ENCODE measurements at regions not wholly inside any gene's neighbourhood (a gene's known extent, or its start where the extent isn't known, plus 50 kb on each side); places are given as distances from the start of the nearest gene placed in this dataset.
"Not testable (repeated sequence)": the region's sequence is repeated elsewhere in the genome, so short reads cannot be mapped to it uniquely, and the experiment has no call there.

GRCh38 chr18:78273876-78274275, 705.7 kb upstream of the SALL3 start:
- no peak for DNase-seq (ENCODE audit: low read depth, low spot score)
- no peak overlapping the region for H3K4me3 ChIP-seq (ENCODE audit: insufficient read length, low read depth)
- no peaks in the 10 kb centered on the region for H3K36me3 ChIP-seq (ENCODE audit: insufficient read depth, insufficient read length, low read length)
- H3K9me3 ChIP-seq (ENCODE audit: insufficient read depth, low read length): peaks cover 11% of the 10 kb centered on the region; the same call in 1 of the 2 replicates
- no peak for TF ChIP-seq ZNF274 (IDR thresholded peaks at IDR 0.05; ENCODE audit: low read depth, low read length)
- TF ChIP-seq YY1 (IDR thresholded peaks at IDR 0.05; ENCODE audit: insufficient read depth, insufficient read length): no peak
- no peak for TF ChIP-seq SUZ12 (IDR thresholded peaks at IDR 0.05; ENCODE audit: extremely low read depth, insufficient read depth, insufficient read length)
- H3K4me1 ChIP-seq (ENCODE audit: insufficient read depth, insufficient read length): no peaks in the 10 kb centered on the region
- H3K9ac ChIP-seq (ENCODE audit: insufficient read length, low read depth): no peak overlapping the region
- no peaks in the 10 kb centered on the region for H3K27me3 ChIP-seq (ENCODE audit: insufficient read depth, insufficient read length)

- DNase-seq (ENCODE audit: low read depth, low spot score); H3K9me3 ChIP-seq (ENCODE audit: insufficient read depth, low read length); H3K4me1 ChIP-seq (ENCODE audit: insufficient read depth, insufficient read length); H3K36me3 ChIP-seq (ENCODE audit: insufficient read depth, insufficient read length, low read length); H3K27me3 ChIP-seq (ENCODE audit: insufficient read depth, insufficient read length); H3K4me3 ChIP-seq (ENCODE audit: insufficient read length, low read depth); H3K9ac ChIP-seq (ENCODE audit: insufficient read length, low read depth): not testable (repeated sequence)
These were observed 696.2 kb upstream of the SALL3 start for GRCh38 chr18:78283425-78283824.

GRCh38 chr18:78292618-78293380, 686.8 kb upstream of the SALL3 start:
- Histone ChIP-seq H3K27me3 (ENCODE audit: insufficient read depth, insufficient read length) (no peaks in the 10 kb centered on the region), H3K9me3 (ENCODE audit: insufficient read depth, low read length) (no peaks in the 10 kb centered on the region), H3K9ac (ENCODE audit: insufficient read length, low read depth) (no peak overlapping the region), H3K4me3 (ENCODE audit: insufficient read length, low read depth) (no peak overlapping the region), H3K4me1 (ENCODE audit: insufficient read depth, insufficient read length) (peaks cover 5% of the 10 kb centered on the region), H3K36me3 (ENCODE audit: insufficient read depth, insufficient read length, low read length) (no peaks in the 10 kb centered on the region)
- no peak for DNase-seq (ENCODE audit: low read depth, low spot score)
- TF ChIP-seq YY1 (IDR thresholded peaks at IDR 0.05; ENCODE audit: insufficient read depth, insufficient read length): no peak
- TF ChIP-seq ZNF274 (IDR thresholded peaks at IDR 0.05; ENCODE audit: low read depth, low read length): no peak
- TF ChIP-seq SUZ12 (IDR thresholded peaks at IDR 0.05; ENCODE audit: extremely low read depth, insufficient read depth, insufficient read length): no peak

GRCh38 chr18:78293540-78293939, 686.1 kb upstream of the SALL3 start:
- Histone ChIP-seq H3K9me3 (ENCODE audit: insufficient read depth, low read length) (no peaks in the 10 kb centered on the region), H3K36me3 (ENCODE audit: insufficient read depth, insufficient read length, low read length) (no peaks in the 10 kb centered on the region), H3K4me1 (ENCODE audit: insufficient read depth, insufficient read length) (peaks cover 5% of the 10 kb centered on the region), H3K27me3 (ENCODE audit: insufficient read depth, insufficient read length) (no peaks in the 10 kb centered on the region), H3K4me3 (ENCODE audit: insufficient read length, low read depth) (no peak overlapping the region), H3K9ac (ENCODE audit: insufficient read length, low read depth) (no peak overlapping the region)
- no peak for TF ChIP-seq SUZ12 (IDR thresholded peaks at IDR 0.05; ENCODE audit: extremely low read depth, insufficient read depth, insufficient read length)
- no peak for TF ChIP-seq ZNF274 (IDR thresholded peaks at IDR 0.05; ENCODE audit: low read depth, low read length)
- no peak for TF ChIP-seq YY1 (IDR thresholded peaks at IDR 0.05; ENCODE audit: insufficient read depth, insufficient read length)
- DNase-seq (ENCODE audit: low read depth, low spot score): no peak

GRCh38 chr18:78293940-78294541, 685.6 kb upstream of the SALL3 start:
- no peaks in the 10 kb centered on the region for H3K36me3 ChIP-seq (ENCODE audit: insufficient read depth, insufficient read length, low read length)
- TF ChIP-seq YY1 (IDR thresholded peaks at IDR 0.05; ENCODE audit: insufficient read depth, insufficient read length) (no peak), ZNF274 (IDR thresholded peaks at IDR 0.05; ENCODE audit: low read depth, low read length) (no peak), SUZ12 (IDR thresholded peaks at IDR 0.05; ENCODE audit: extremely low read depth, insufficient read depth, insufficient read length) (no peak)
- H3K9ac ChIP-seq (ENCODE audit: insufficient read length, low read depth): no peak overlapping the region
- peaks cover 5% of the 10 kb centered on the region for H3K4me1 ChIP-seq (ENCODE audit: insufficient read depth, insufficient read length)
- no peak for DNase-seq (ENCODE audit: low read depth, low spot score)
- H3K4me3 ChIP-seq (ENCODE audit: insufficient read length, low read depth): no peak overlapping the region
- no peaks in the 10 kb centered on the region for H3K27me3 ChIP-seq (ENCODE audit: insufficient read depth, insufficient read length)
- H3K9me3 ChIP-seq (ENCODE audit: insufficient read depth, low read length): no peaks in the 10 kb centered on the region

- H3K4me1 ChIP-seq (ENCODE audit: insufficient read depth, insufficient read length): peaks cover 5% of the 10 kb centered on the region
- H3K9me3 ChIP-seq (ENCODE audit: insufficient read depth, low read length): no peaks in the 10 kb centered on the region
- no peak overlapping the region for H3K9ac ChIP-seq (ENCODE audit: insufficient read length, low read depth)
- H3K27me3 ChIP-seq (ENCODE audit: insufficient read depth, insufficient read length): no peaks in the 10 kb centered on the region
- H3K4me3 ChIP-seq (ENCODE audit: insufficient read length, low read depth): no peak overlapping the region
- no peaks in the 10 kb centered on the region for H3K36me3 ChIP-seq (ENCODE audit: insufficient read depth, insufficient read length, low read length)
- no peak for DNase-seq (ENCODE audit: low read depth, low spot score)
- TF ChIP-seq SUZ12 (IDR thresholded peaks at IDR 0.05; ENCODE audit: extremely low read depth, insufficient read depth, insufficient read length) (no peak), ZNF274 (IDR thresholded peaks at IDR 0.05; ENCODE audit: low read depth, low read length) (no peak), YY1 (IDR thresholded peaks at IDR 0.05; ENCODE audit: insufficient read depth, insufficient read length) (no peak)
These were observed 684.4 kb upstream of the SALL3 start for GRCh38 chr18:78295262-78295661.

GRCh38 chr18:78296166-78296565, 683.5 kb upstream of the SALL3 start:
- Histone ChIP-seq H3K9ac (ENCODE audit: insufficient read length, low read depth) (no peak overlapping the region), H3K9me3 (ENCODE audit: insufficient read depth, low read length) (no peaks in the 10 kb centered on the region), H3K27me3 (ENCODE audit: insufficient read depth, insufficient read length) (no peaks in the 10 kb centered on the region), H3K36me3 (ENCODE audit: insufficient read depth, insufficient read length, low read length) (no peaks in the 10 kb centered on the region), H3K4me3 (ENCODE audit: insufficient read length, low read depth) (no peak overlapping the region), H3K4me1 (ENCODE audit: insufficient read depth, insufficient read length) (peaks cover 5% of the 10 kb centered on the region)
- DNase-seq (ENCODE audit: low read depth, low spot score): no peak
- TF ChIP-seq YY1 (IDR thresholded peaks at IDR 0.05; ENCODE audit: insufficient read depth, insufficient read length) (no peak), SUZ12 (IDR thresholded peaks at IDR 0.05; ENCODE audit: extremely low read depth, insufficient read depth, insufficient read length) (no peak), ZNF274 (IDR thresholded peaks at IDR 0.05; ENCODE audit: low read depth, low read length) (no peak)
